Natural killer cell (primary cell): ENCODE measurements at regions not wholly inside any gene's neighbourhood (a gene's known extent, or its start where the extent isn't known, plus 50 kb on each side); places are given as distances from the start of the nearest gene placed in this dataset.

Source experiments
- ATAC-seq, 3 donors: fragments of 150-1000 bp in 2 of 3; fragments of 200-7000 bp in 1 of 3; cut with Tn5 transposase; 1 replicate in 1 of 3; 2 replicates in 2 of 3; pipeline ENCODE4 v1.10.0; 2021; ENCODE audit warnings: mild to moderate bottlenecking in 2 of 3, moderate library complexity in 2 of 3
- DNase-seq, 2 donors: peaks; one replicate each; pipeline versions ENCODE4 v3.0.0 to v3.0.0-alpha.2; 2013 to 2021; ENCODE audit warnings: mixed read lengths in 1 of 2
- H3K27ac ChIP-seq: one replicate; pipeline ENCODE4 v1.5.1; 2013; ENCODE audit warnings: mild to moderate bottlenecking, low read length
- H3K27me3 ChIP-seq: one replicate; pipeline ENCODE4 v1.6.1; 2013; ENCODE audit warnings: low read length; ENCODE audit not compliant: control insufficient read depth, insufficient read depth
- H3K36me3 ChIP-seq: one replicate; pipeline ENCODE4 v1.6.1; 2013; ENCODE audit warnings: low read length; ENCODE audit not compliant: control insufficient read depth, insufficient read depth
- H3K4me1 ChIP-seq: one replicate; pipeline ENCODE4 v1.6.1; 2013; ENCODE audit warnings: low read length; ENCODE audit not compliant: control insufficient read depth, insufficient read depth
- H3K4me3 ChIP-seq: one replicate; pipeline ENCODE4 v1.5.1; 2013; ENCODE audit warnings: low read length
- H3K9me3 ChIP-seq: one replicate; pipeline ENCODE4 v1.6.1; 2013; ENCODE audit warnings: low read length; ENCODE audit not compliant: control insufficient read depth, insufficient read depth
- H3K27ac Mint-ChIP-seq, 2 donors: one replicate each; pipeline ENCODE4 v1.8.0; 2022; ENCODE audit warnings: mild to moderate bottlenecking in 2 of 2, mixed read lengths in 2 of 2, moderate library complexity in 1 of 2
- H3K27me3 Mint-ChIP-seq, 2 donors: one replicate each; pipeline ENCODE4 v1.8.0; 2022; ENCODE audit warnings: low read depth in 2 of 2, mixed read lengths in 2 of 2
- H3K36me3 Mint-ChIP-seq: one replicate; pipeline ENCODE4 v1.8.0; 2022; ENCODE audit warnings: mixed read lengths
- H3K4me1 Mint-ChIP-seq, 2 donors: one replicate each; pipeline ENCODE4 v1.8.0; 2022; ENCODE audit warnings: mixed read lengths in 2 of 2
- H3K4me3 Mint-ChIP-seq: one replicate; pipeline ENCODE4 v1.8.0; 2022; ENCODE audit warnings: mild to moderate bottlenecking, moderate library complexity, mixed read lengths
- H3K9me3 Mint-ChIP-seq, 2 donors: one replicate each; pipeline ENCODE4 v1.8.0; 2022; ENCODE audit warnings: mixed read lengths in 2 of 2
- CTCF ChIP-seq: fragments of 200-600 bp; IDR thresholded peaks from one replicate; pipeline ENCODE4 v1.8.0; 2022; ENCODE audit warnings: antibody characterized with exemption
- WGBS: methylation state at CpG from one replicate; pipeline ENCODE4 v1.1.7; 2013; ENCODE audit warnings: missing lambda C conversion rate; ENCODE audit not compliant: insufficient coverage; 5-methylcytosine and 5-hydroxymethylcytosine counted together
- intact Hi-C: fragments of 100-400 bp; cut with micrococcal nuclease; formaldehyde crosslinking; loops from one replicate; pipeline ENCODE4 v1.14.2; 2022

- H3K4me1 Mint-ChIP-seq: peaks cover 0 to 4% of the 10 kb centered on the region in 2 donors
- Histone ChIP-seq H3K27ac (no peak overlapping the region), H3K27me3 (no peaks in the 10 kb centered on the region), H3K9me3 (no peaks in the 10 kb centered on the region), H3K4me3 (no peak overlapping the region), H3K4me1 (no peaks in the 10 kb centered on the region), H3K36me3 (no peaks in the 10 kb centered on the region)
- intact Hi-C loops: no loop called here
- no peak overlapping the region for H3K4me3 Mint-ChIP-seq
- no peak overlapping the region for H3K27ac Mint-ChIP-seq
- no peak for DNase-seq
- no peak for TF ChIP-seq CTCF
- no peaks in the 10 kb centered on the region for H3K36me3 Mint-ChIP-seq
- H3K27me3 Mint-ChIP-seq: peaks cover 13 to 23% of the 10 kb centered on the region in 2 donors
- 88% methylated on average over 20 of the region's 22 CpGs for WGBS
- ATAC-seq: no peak
- no peaks in the 10 kb centered on the region for H3K9me3 Mint-ChIP-seq
Measured at GRCh38 chr14:103195828-103196615, 72.8 kb downstream of the TNFAIP2 start.

GRCh38 chr14:103196716-103197115 lies 73.5 kb downstream of the TNFAIP2 start:
- H3K4me1 Mint-ChIP-seq: peaks cover 0 to 4% of the 10 kb centered on the region in 2 donors
- no peak overlapping the region for H3K27ac ChIP-seq
- no peak for DNase-seq
- no peak overlapping the region for H3K4me3 ChIP-seq
- no peak for TF ChIP-seq CTCF
- peaks cover 9 to 16% of the 10 kb centered on the region in 2 donors for H3K27me3 Mint-ChIP-seq
- no peaks in the 10 kb centered on the region for H3K4me1 ChIP-seq
- H3K9me3 ChIP-seq: no peaks in the 10 kb centered on the region
- ATAC-seq: no peak
- H3K36me3 ChIP-seq: no peaks in the 10 kb centered on the region
- WGBS: 90% methylated on average over 11 of the region's 11 CpGs
- H3K4me3 Mint-ChIP-seq: no peak overlapping the region
- no peak overlapping the region for H3K27ac Mint-ChIP-seq
- no peaks in the 10 kb centered on the region for H3K27me3 ChIP-seq
- H3K9me3 Mint-ChIP-seq: no peaks in the 10 kb centered on the region
- intact Hi-C loops: no loop called here
- no peaks in the 10 kb centered on the region for H3K36me3 Mint-ChIP-seq

- Mint-ChIP-seq H3K27me3 (peaks cover 4 to 9% of the 10 kb centered on the region in 2 donors), H3K36me3 (no peaks in the 10 kb centered on the region), H3K4me1 (no peaks in the 10 kb centered on the region), H3K4me3 (no peak overlapping the region), H3K9me3 (no peaks in the 10 kb centered on the region), H3K27ac (no peak overlapping the region)
- intact Hi-C loops: no loop called here
- Histone ChIP-seq H3K9me3 (peaks cover 6% of the 10 kb centered on the region), H3K36me3 (no peaks in the 10 kb centered on the region), H3K27ac (no peak overlapping the region), H3K27me3 (no peaks in the 10 kb centered on the region), H3K4me1 (no peaks in the 10 kb centered on the region), H3K4me3 (no peak overlapping the region)
- TF ChIP-seq CTCF: no peak
- DNase-seq (no peak), ATAC-seq (no peak)
- 74% methylated on average over 14 of the region's 14 CpGs for WGBS
Measured at GRCh38 chr14:103198131-103199105, 75.2 kb downstream of the TNFAIP2 start.
